HEK293 (cell line): ENCODE measurements at regions not wholly inside any gene's neighbourhood (a gene's known extent, or its start where the extent isn't known, plus 50 kb on each side); places are given as distances from the start of the nearest gene placed in this dataset.

Experiments used
- CTCF ChIA-PET: fragments of 350-600 bp; formaldehyde crosslinking; extraction: SDS; loops from one replicate; lab custom pipeline; 2021; ENCODE audit warnings: antibody characterized with exemption; lab: Yijun Ruan, JAX
- POLR2A ChIA-PET: fragments of 300-600 bp; formaldehyde crosslinking; extraction: SDS; loops from one replicate; lab custom pipeline; 2020; ENCODE audit warnings: antibody characterized with exemption, inconsistent platforms; lab: Yijun Ruan, JAX
- H3K27ac ChIP-seq: fragments of 200-500 bp; sonication (Bioruptor generic); 2 replicates; pipeline ENCODE4 v1.5.1; 2014; ENCODE audit warnings: low read depth, low read length, control low read depth, inconsistent platforms; ENCODE audit errors: extremely low read depth
- H3K36me3 ChIP-seq, 2 experiments: fragments of 200-500 bp in 1 of 2; sonication (Bioruptor generic) in 1 of 2; 1 replicate in 1 of 2; 2 replicates in 1 of 2; pipeline ENCODE4 v1.5.1; 2014 to 2017; ENCODE audit warnings: inconsistent platforms in 2 of 2, low read length in 2 of 2; ENCODE audit not compliant: control insufficient read depth in 2 of 2, insufficient read depth in 1 of 2
- H3K4me1 ChIP-seq: fragments of 200-500 bp; sonication (Bioruptor generic); 2 replicates; pipeline ENCODE4 v1.5.1; 2014; ENCODE audit warnings: mild to moderate bottlenecking, low read length, inconsistent platforms; ENCODE audit not compliant: control insufficient read depth, insufficient read depth
- H3K4me3 ChIP-seq: 2 replicates; pipeline ENCODE4 v1.5.1; 2011; ENCODE audit warnings: low read depth, mild to moderate bottlenecking, control low read depth, low read length, moderate library complexity
- H3K9me3 ChIP-seq: fragments of 200-500 bp; sonication (Bioruptor generic); 2 replicates; pipeline ENCODE4 v1.5.1; 2014; ENCODE audit warnings: low read depth, low read length, inconsistent platforms; ENCODE audit not compliant: control insufficient read depth, insufficient read depth
- SCRT2 ChIP-seq: fragments of 450-650 bp; formaldehyde crosslinking; IDR thresholded peaks from 2 replicates; pipeline ENCODE4 v1.5.1; 2016; ENCODE audit warnings: missing biosample characterization, missing genetic modification characterization
- ZNF140 ChIP-seq: fragments of 450-650 bp; formaldehyde crosslinking; IDR thresholded peaks from 2 replicates; pipeline ENCODE4 v1.5.1; 2016; ENCODE audit warnings: missing biosample characterization, missing genetic modification characterization
- ZNF2 ChIP-seq: fragments of 450-650 bp; formaldehyde crosslinking; IDR thresholded peaks from 2 replicates; pipeline ENCODE4 v1.5.1; 2016; ENCODE audit warnings: missing biosample characterization, missing genetic modification characterization
- ZNF239 ChIP-seq: fragments of 450-650 bp; formaldehyde crosslinking; IDR thresholded peaks from 2 replicates; pipeline ENCODE4 v1.5.1; 2016; ENCODE audit warnings: missing biosample characterization, missing genetic modification characterization
- ZNF362 ChIP-seq: fragments of 450-650 bp; formaldehyde crosslinking; IDR thresholded peaks from 2 replicates; pipeline ENCODE4 v1.5.1; 2016; ENCODE audit warnings: missing biosample characterization, missing genetic modification characterization
- ZNF473 ChIP-seq: fragments of 450-650 bp; formaldehyde crosslinking; IDR thresholded peaks from 2 replicates; pipeline ENCODE4 v1.5.1; 2017; ENCODE audit warnings: missing biosample characterization, missing genetic modification characterization
- ZNF510 ChIP-seq: fragments of 450-650 bp; formaldehyde crosslinking; IDR thresholded peaks from 2 replicates; pipeline ENCODE4 v1.5.1; 2018; ENCODE audit warnings: mild to moderate bottlenecking, missing genetic modification characterization, missing biosample characterization; ENCODE audit not compliant: insufficient replicate concordance
- ZXDB ChIP-seq: fragments of 450-650 bp; formaldehyde crosslinking; IDR thresholded peaks from 2 replicates; pipeline ENCODE4 v1.5.1; 2016; ENCODE audit warnings: missing biosample characterization, missing genetic modification characterization
- TF ChIP-seq, protein P1 (sequence below): fragments of 450-650 bp; formaldehyde crosslinking; conservative IDR thresholded peaks from 2 replicates; pipeline ENCODE4 v1.5.1; 2016; ENCODE audit warnings: low read depth, missing biosample characterization, missing genetic modification characterization
- TF ChIP-seq, protein P2 (sequence below): fragments of 450-650 bp; formaldehyde crosslinking; IDR thresholded peaks from 2 replicates; pipeline ENCODE4 v1.5.1; 2016; ENCODE audit warnings: missing biosample characterization, missing genetic modification characterization, low read depth

- Histone ChIP-seq H3K36me3 (no peaks in the 10 kb centered on the region), H3K27ac (no peak overlapping the region), H3K4me3 (no peak overlapping the region), H3K4me1 (no peaks in the 10 kb centered on the region), H3K9me3 (no peaks in the 10 kb centered on the region)
- CTCF ChIA-PET: no interaction called here
- POLR2A ChIA-PET: no interaction called here
- TF ChIP-seq ZNF2 (tag by site-specific recombination): no peak
- TF ChIP-seq ZXDB (tag by site-specific recombination): no peak
- no peak for TF ChIP-seq ZNF239
- TF ChIP-seq, protein P1, sequence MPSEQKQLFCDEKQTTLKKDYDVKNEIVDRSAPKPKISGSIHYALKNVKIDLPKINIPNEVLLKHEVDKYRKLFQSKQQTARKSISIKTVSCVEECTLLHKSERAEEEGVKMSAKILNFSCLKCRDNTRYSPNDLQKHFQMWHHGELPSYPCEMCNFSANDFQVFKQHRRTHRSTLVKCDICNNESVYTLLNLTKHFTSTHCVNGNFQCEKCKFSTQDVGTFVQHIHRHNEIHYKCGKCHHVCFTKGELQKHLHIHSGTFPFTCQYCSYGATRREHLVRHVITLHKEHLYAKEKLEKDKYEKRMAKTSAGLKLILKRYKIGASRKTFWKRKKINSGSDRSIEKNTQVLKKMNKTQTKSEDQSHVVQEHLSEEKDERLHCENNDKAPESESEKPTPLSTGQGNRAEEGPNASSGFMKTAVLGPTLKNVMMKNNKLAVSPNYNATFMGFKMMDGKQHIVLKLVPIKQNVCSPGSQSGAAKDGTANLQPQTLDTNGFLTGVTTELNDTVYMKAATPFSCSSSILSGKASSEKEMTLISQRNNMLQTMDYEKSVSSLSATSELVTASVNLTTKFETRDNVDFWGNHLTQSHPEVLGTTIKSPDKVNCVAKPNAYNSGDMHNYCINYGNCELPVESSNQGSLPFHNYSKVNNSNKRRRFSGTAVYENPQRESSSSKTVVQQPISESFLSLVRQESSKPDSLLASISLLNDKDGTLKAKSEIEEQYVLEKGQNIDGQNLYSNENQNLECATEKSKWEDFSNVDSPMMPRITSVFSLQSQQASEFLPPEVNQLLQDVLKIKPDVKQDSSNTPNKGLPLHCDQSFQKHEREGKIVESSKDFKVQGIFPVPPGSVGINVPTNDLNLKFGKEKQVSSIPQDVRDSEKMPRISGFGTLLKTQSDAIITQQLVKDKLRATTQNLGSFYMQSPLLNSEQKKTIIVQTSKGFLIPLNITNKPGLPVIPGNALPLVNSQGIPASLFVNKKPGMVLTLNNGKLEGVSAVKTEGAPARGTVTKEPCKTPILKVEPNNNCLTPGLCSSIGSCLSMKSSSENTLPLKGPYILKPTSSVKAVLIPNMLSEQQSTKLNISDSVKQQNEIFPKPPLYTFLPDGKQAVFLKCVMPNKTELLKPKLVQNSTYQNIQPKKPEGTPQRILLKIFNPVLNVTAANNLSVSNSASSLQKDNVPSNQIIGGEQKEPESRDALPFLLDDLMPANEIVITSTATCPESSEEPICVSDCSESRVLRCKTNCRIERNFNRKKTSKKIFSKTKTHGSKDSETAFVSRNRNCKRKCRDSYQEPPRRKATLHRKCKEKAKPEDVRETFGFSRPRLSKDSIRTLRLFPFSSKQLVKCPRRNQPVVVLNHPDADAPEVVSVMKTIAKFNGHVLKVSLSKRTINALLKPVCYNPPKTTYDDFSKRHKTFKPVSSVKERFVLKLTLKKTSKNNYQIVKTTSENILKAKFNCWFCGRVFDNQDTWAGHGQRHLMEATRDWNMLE: no peak
- TF ChIP-seq ZNF140 (tag by site-specific recombination): no peak
- no peak for TF ChIP-seq ZNF362 (tag by site-specific recombination)
- TF ChIP-seq, protein P2, sequence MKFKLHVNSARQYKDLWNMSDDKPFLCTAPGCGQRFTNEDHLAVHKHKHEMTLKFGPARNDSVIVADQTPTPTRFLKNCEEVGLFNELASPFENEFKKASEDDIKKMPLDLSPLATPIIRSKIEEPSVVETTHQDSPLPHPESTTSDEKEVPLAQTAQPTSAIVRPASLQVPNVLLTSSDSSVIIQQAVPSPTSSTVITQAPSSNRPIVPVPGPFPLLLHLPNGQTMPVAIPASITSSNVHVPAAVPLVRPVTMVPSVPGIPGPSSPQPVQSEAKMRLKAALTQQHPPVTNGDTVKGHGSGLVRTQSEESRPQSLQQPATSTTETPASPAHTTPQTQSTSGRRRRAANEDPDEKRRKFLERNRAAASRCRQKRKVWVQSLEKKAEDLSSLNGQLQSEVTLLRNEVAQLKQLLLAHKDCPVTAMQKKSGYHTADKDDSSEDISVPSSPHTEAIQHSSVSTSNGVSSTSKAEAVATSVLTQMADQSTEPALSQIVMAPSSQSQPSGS (tag by site-specific recombination): no peak
- no peak for TF ChIP-seq ZNF510
Measured at GRCh38 chr3:10582733-10583132, 77.3 kb upstream of the ATP2B2 start.

DNA sequence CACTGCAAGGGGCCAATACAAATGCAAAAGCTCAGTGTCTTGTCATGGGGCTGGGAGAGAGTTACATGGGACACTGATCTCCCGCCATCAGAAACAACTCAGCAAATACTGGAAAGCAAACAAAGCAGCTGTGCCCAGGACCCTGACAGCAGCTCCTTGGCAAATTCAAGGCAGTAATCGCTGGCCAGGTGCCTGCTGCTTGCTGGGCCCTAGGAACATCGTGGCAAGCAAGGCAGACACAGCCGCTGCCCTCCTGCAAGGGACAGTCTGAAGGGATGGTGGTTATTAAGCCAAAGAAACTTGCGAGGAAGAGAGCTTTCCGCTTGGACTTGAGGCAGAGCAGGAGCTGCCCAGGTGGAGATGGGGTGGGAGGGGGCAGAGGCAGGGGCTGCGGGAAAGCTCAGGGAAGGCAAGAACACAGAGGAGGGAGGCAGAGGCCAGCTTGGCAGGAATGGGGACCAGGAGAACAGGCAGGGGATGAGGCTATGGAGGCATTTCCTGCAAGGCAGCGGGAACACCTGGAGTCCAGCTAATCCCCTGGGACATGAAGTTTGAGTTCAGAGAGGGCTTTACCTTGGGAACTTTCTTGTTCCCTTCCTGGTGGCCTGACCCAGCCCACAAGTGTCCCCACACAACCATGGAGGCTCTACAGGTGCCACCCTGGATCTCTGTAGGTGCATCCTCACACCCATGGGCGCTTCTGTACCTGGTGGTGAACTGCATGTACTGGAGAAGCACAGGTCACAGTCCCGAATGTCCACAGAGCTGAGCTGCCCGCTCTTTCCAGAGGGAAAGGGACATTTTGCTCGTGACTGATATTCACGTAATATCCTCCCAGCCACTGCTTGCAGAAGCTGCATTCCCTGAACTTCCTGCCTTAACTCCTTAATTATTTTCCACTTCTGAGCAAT, 78.7 kb upstream of the ATP2B2 start:
- no peak overlapping the region for H3K4me3 ChIP-seq
- H3K36me3 ChIP-seq: no peaks in the 10 kb centered on the region
- no peak overlapping the region for H3K27ac ChIP-seq
- TF ChIP-seq ZNF2 (tag by site-specific recombination) (no peak), SCRT2 (peak; percentile 44; the same call in 1 of the 2 replicates)
- POLR2A ChIA-PET: no interaction called here
- CTCF ChIA-PET: interaction anchor here (0.6 kb wide), 1 partner anchor 10 kb away, joined by 5 read pairs; no protein-coding TSS in a partner anchor
- H3K4me1 ChIP-seq: no peaks in the 10 kb centered on the region
- no peaks in the 10 kb centered on the region for H3K9me3 ChIP-seq

DNA sequence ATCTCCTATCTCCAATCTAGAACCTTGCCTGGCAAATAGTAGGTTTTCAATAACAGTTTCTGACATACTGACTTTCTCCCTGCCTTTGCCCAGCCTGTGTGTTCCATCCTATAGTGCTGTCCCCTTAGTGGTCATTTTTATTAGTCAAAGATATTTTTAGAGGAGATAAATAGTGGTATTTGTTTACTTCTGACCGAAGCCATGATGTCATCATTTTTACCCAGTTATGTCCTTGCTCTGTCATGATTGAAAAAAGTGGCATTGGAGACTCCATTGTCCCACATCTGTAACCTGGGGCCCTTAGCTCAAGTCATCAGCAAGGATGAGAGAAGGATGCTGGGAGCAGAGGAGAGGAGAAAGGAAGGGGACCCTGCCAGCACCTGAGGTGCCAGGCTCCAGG, 80.6 kb upstream of the ATP2B2 start:
- POLR2A ChIA-PET: interaction anchor here (1.0 kb wide), 1 partner anchor 13 kb away, joined by 3 read pairs; no protein-coding TSS in a partner anchor
- no peak overlapping the region for H3K4me3 ChIP-seq
- no peak for TF ChIP-seq ZNF473 (tag by site-specific recombination)
- TF ChIP-seq, protein P2 (tag by site-specific recombination): peak; percentile 60; the same call in 1 of the 2 replicates
- no peaks in the 10 kb centered on the region for H3K4me1 ChIP-seq
- CTCF ChIA-PET: interaction anchor here (0.6 to 1.1 kb wide), 3 partner anchors 26 to 176 kb away, joined by 3 read pairs; no protein-coding TSS in a partner anchor
- no peaks in the 10 kb centered on the region for H3K9me3 ChIP-seq
- no peak overlapping the region for H3K27ac ChIP-seq
- H3K36me3 ChIP-seq: no peaks in the 10 kb centered on the region
